Vagina (tissue), 2 donors: ENCODE measurements at regions not wholly inside any gene's neighbourhood (a gene's known extent, or its start where the extent isn't known, plus 50 kb on each side); places are given as distances from the start of the nearest gene placed in this dataset.

Source experiments
- CTCF ChIP-seq, 3 experiments: fragments of 450-650 bp in 2 of 3; fragments of 200-600 bp in 1 of 3; sonication (generic) in 1 of 3; IDR thresholded peaks; one replicate each; pipeline ENCODE4 v1.5.1; 2017 to 2019; ENCODE audit warnings: antibody characterized with exemption in 3 of 3, mild to moderate bottlenecking in 2 of 3, moderate library complexity in 2 of 3
- POLR2A ChIP-seq, 2 donors: fragments of 450-650 bp; IDR thresholded peaks; one replicate each; pipeline ENCODE4 v1.6.1; 2017; ENCODE audit warnings: antibody characterized with exemption in 2 of 2, mild to moderate bottlenecking in 2 of 2, moderate library complexity in 2 of 2

GRCh38 chr20:11047559-11047958 is 373.8 kb upstream of the JAG1 start:
- TF ChIP-seq POLR2A (IDR thresholded peaks at IDR 0.05) (no peak), CTCF (IDR thresholded peaks at IDR 0.05) (no peak)
